ENCODE measurements at regions not wholly inside any gene's neighbourhood (a gene's known extent, or its start where the extent isn't known, plus 50 kb on each side); places are given as distances from the start of the nearest gene placed in this dataset.

- DNase-seq (ENCODE audit: low read depth, low spot score): no peak
- H2AFZ ChIP-seq (ENCODE audit: control insufficient read depth, low read depth, low read length): no peak overlapping the region
- H3K4me1 ChIP-seq (ENCODE audit: control insufficient read depth, insufficient read depth, low read length): no peaks in the 10 kb centered on the region
- H3K4me3 ChIP-seq: no peak overlapping the region
- H3K79me2 ChIP-seq (ENCODE audit: control insufficient read depth, insufficient read depth, low read length): no peaks in the 10 kb centered on the region
- 11% methylated on average over 6 of the region's 6 CpGs for WGBS (ENCODE audit: insufficient coverage, insufficient replicate concordance, low lambda C conversion rate, missing lambda C conversion rate)
- H3K27ac ChIP-seq (ENCODE audit: control insufficient read depth, insufficient read depth): no peak overlapping the region
- H3K36me3 ChIP-seq (ENCODE audit: control insufficient read depth in 2 of 2, insufficient read depth in 2 of 2, low read length in 1 of 2): no peaks in the 10 kb centered on the region
- H3K9me3 ChIP-seq (replicated peaks; ENCODE audit: control insufficient read depth, insufficient read depth, low read length): no peaks in the 10 kb centered on the region
- RAD21 ChIA-PET (ENCODE audit: unreplicated experiment): no interaction called here
- CTCF ChIA-PET: no interaction called here
- intact Hi-C loops (cut with micrococcal nuclease; ENCODE audit: unreplicated experiment): no loop called here
- no peak overlapping the region for H3K4me2 ChIP-seq (ENCODE audit: control insufficient read depth, insufficient read depth)
- no peak overlapping the region for H3K9ac ChIP-seq (ENCODE audit: control insufficient read depth, insufficient read depth, low read length)
- no peak for TF ChIP-seq NBN (IDR thresholded peaks at IDR 0.05)
- TF ChIP-seq NRF1 (conservative IDR thresholded peaks at IDR 0.05; ENCODE audit: low read depth, low read length): no peak
- TF ChIP-seq POLR2AphosphoS5 (IDR thresholded peaks at IDR 0.05; ENCODE audit: low read length): no peak
- TF ChIP-seq MYB (IDR thresholded peaks at IDR 0.05; ENCODE audit: borderline replicate concordance, low read depth, low read length): no peak
- no peak for TF ChIP-seq RUNX3 (IDR thresholded peaks at IDR 0.05; ENCODE audit: low read length)
- TF ChIP-seq NR2C1 (IDR thresholded peaks at IDR 0.05): no peak
- no peak for TF ChIP-seq ZNF24 (IDR thresholded peaks at IDR 0.05)
- no peak for TF ChIP-seq SIN3A (IDR thresholded peaks at IDR 0.05; ENCODE audit: low read depth, low read length)
- no peak for TF ChIP-seq STAT3 (IDR thresholded peaks at IDR 0.05; ENCODE audit: low read depth, low read length)
- no peak for TF ChIP-seq ZZZ3 (IDR thresholded peaks at IDR 0.05; ENCODE audit: control insufficient read depth, insufficient read length, low read depth)
- SMC1A ChIA-PET (ENCODE audit: uncharacterized antibody, unreplicated experiment): no interaction called here
- H4K20me1 ChIP-seq (ENCODE audit: control insufficient read depth, insufficient read depth): no peaks in the 10 kb centered on the region
- no peaks in the 10 kb centered on the region for H3K27me3 ChIP-seq (replicated peaks in 1 of 2; ENCODE audit: control insufficient read depth in 2 of 2, insufficient read depth in 2 of 2, low read length in 1 of 2)
- FAIRE-seq: no peak
- BruUV-seq (replicated peaks): no TSS peak
- POLR2A ChIA-PET: interaction anchor here (0.7 kb wide), 1 partner anchor 78 kb away, joined by 4 read pairs; no protein-coding TSS in a partner anchor
- in situ Hi-C loops (cut with MboI): no loop called here
- ATAC-seq: no peak
Observed at GRCh38 chr1:57576756-57577155, 152.9 kb upstream of the DAB1 start.

- no peaks in the 10 kb centered on the region for H3K9me3 ChIP-seq (replicated peaks; ENCODE audit: control insufficient read depth, insufficient read depth, low read length)
- RAD21 ChIA-PET (ENCODE audit: unreplicated experiment): no interaction called here
- TF ChIP-seq RCOR1 (conservative IDR thresholded peaks at IDR 0.05; ENCODE audit: low read depth, low read length) (no peak), MEF2B (IDR thresholded peaks at IDR 0.05; ENCODE audit: partially characterized antibody, poor library complexity, severe bottlenecking) (no peak), ESRRA (IDR thresholded peaks at IDR 0.05; ENCODE audit: low read length) (no peak), FOXM1 (IDR thresholded peaks at IDR 0.05; ENCODE audit: low read depth, low read length) (no peak), GATAD2B (conservative IDR thresholded peaks at IDR 0.05; ENCODE audit: low read depth) (no peak), GABPA (IDR thresholded peaks at IDR 0.05; ENCODE audit: low read depth) (no peak), TCF7 (IDR thresholded peaks at IDR 0.05; ENCODE audit: borderline replicate concordance) (no peak), IRF4 (IDR thresholded peaks at IDR 0.05; ENCODE audit: low read depth, low read length) (no peak), EED (IDR thresholded peaks at IDR 0.05; ENCODE audit: low read depth) (no peak), KDM1A (IDR thresholded peaks at IDR 0.05; ENCODE audit: borderline replicate concordance) (no peak)
- TF ChIP-seq, protein P1, sequence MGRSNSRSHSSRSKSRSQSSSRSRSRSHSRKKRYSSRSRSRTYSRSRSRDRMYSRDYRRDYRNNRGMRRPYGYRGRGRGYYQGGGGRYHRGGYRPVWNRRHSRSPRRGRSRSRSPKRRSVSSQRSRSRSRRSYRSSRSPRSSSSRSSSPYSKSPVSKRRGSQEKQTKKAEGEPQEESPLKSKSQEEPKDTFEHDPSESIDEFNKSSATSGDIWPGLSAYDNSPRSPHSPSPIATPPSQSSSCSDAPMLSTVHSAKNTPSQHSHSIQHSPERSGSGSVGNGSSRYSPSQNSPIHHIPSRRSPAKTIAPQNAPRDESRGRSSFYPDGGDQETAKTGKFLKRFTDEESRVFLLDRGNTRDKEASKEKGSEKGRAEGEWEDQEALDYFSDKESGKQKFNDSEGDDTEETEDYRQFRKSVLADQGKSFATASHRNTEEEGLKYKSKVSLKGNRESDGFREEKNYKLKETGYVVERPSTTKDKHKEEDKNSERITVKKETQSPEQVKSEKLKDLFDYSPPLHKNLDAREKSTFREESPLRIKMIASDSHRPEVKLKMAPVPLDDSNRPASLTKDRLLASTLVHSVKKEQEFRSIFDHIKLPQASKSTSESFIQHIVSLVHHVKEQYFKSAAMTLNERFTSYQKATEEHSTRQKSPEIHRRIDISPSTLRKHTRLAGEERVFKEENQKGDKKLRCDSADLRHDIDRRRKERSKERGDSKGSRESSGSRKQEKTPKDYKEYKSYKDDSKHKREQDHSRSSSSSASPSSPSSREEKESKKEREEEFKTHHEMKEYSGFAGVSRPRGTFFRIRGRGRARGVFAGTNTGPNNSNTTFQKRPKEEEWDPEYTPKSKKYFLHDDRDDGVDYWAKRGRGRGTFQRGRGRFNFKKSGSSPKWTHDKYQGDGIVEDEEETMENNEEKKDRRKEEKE (IDR thresholded peaks at IDR 0.05): no peak
Observed at GRCh38 chr1:57572016-57572415, 148.2 kb upstream of the DAB1 start.

More at GRCh38 chr1:57572016-57572415, 148.2 kb upstream of the DAB1 start:
- in situ Hi-C loops (cut with MboI): no loop called here
- no peak for ATAC-seq
- SMC1A ChIA-PET (ENCODE audit: uncharacterized antibody, unreplicated experiment): interaction anchor here (1.7 kb wide), 1 partner anchor 9 kb away, joined by 4 read pairs; no protein-coding TSS in a partner anchor
- 14% methylated on average over 4 of the region's 4 CpGs for WGBS (ENCODE audit: insufficient coverage, insufficient replicate concordance, low lambda C conversion rate, missing lambda C conversion rate)
- H3K9ac ChIP-seq (ENCODE audit: control insufficient read depth, insufficient read depth, low read length): no peak overlapping the region
- no peak for FAIRE-seq
- intact Hi-C loops (cut with micrococcal nuclease; ENCODE audit: unreplicated experiment): no loop called here
- POLR2A ChIA-PET: no interaction called here
- DNase-seq (ENCODE audit: low read depth, low spot score): no peak
- no peaks in the 10 kb centered on the region for H3K27me3 ChIP-seq (replicated peaks in 1 of 2; ENCODE audit: control insufficient read depth in 2 of 2, insufficient read depth in 2 of 2, low read length in 1 of 2)
- CTCF ChIA-PET: no interaction called here
- no peak overlapping the region for H3K27ac ChIP-seq (ENCODE audit: control insufficient read depth, insufficient read depth)
- no peaks in the 10 kb centered on the region for H3K79me2 ChIP-seq (ENCODE audit: control insufficient read depth, insufficient read depth, low read length)
- no peaks in the 10 kb centered on the region for H3K4me1 ChIP-seq (ENCODE audit: control insufficient read depth, insufficient read depth, low read length)
- no peak overlapping the region for H3K4me3 ChIP-seq
- H3K36me3 ChIP-seq (ENCODE audit: control insufficient read depth in 2 of 2, insufficient read depth in 2 of 2, low read length in 1 of 2): no peaks in the 10 kb centered on the region
- no peak overlapping the region for H3K4me2 ChIP-seq (ENCODE audit: control insufficient read depth, insufficient read depth)
- no TSS peak for BruUV-seq (replicated peaks)
- no peaks in the 10 kb centered on the region for H4K20me1 ChIP-seq (ENCODE audit: control insufficient read depth, insufficient read depth)
- H2AFZ ChIP-seq (ENCODE audit: control insufficient read depth, low read depth, low read length): no peak overlapping the region

Measured in GM12878 (cell line).